NCI-H226 (cell line): ENCODE measurements at regions not wholly inside any gene's neighbourhood (a gene's known extent, or its start where the extent isn't known, plus 50 kb on each side); places are given as distances from the start of the nearest gene placed in this dataset.

Experiments
- DNase-seq: peaks from one replicate; pipeline ENCODE4 v3.0.0-alpha.2; 2015

DNA sequence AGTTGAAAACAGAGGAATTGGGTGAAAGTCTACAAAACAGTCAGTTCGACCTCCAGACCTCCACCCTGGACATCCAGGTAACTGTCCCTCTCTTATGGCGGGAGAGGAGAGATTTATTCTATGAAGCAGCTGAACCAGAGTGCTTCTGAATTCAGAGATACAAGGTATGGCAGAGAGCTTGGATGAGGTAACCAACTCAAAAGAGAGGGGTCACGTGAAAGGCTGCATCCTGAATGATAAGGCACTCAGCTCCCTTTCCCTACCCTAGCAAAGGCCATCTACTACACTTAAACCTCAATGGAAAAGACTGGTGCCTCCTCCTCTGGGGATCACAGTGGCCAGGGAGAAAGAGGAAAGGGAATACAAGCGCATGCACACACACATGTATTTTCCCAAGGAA is 88.4 kb upstream of the KCNA3 start:
- DNase-seq, result no peak

DNA sequence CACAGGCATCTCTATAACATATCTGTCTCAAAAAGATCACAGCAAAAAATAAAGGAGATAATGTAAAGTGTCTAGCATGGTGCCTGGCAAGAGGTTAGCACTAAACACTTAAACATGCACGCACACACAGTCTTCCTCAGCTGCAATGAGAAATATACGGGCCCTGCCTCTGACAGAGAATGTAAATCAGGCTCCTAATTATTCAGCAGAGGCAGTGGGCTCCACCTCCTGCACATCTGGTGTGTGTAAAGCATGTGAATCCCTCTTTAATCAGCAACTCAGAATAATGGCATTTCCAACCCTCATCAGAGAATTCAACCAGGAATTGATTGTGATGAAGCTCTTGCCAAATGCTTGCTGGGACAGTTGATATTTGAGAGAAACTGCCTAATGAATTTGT is 85.6 kb upstream of the KCNA3 start:
- DNase-seq, result no peak

DNA sequence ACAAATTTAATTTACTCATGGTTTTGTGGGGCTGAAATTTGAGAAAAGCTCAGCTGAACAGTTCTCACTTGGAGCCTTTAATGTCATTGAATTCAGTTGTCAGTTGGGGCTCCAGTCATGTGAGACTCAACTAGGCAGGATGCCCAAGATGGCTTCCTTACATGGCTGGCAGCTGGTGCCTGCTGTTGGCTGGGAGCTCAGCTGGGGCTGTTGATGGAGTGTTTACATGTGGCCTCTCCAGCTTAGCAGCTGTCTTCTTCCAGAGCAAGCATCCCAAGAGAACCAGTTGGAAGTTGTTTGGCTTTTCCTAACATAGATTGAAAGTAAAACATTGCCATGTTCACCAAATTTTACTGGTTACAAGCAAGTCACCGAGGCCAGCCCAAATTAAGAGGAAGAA is 81.8 kb upstream of the KCNA3 start:
- no peak for DNase-seq

DNA sequence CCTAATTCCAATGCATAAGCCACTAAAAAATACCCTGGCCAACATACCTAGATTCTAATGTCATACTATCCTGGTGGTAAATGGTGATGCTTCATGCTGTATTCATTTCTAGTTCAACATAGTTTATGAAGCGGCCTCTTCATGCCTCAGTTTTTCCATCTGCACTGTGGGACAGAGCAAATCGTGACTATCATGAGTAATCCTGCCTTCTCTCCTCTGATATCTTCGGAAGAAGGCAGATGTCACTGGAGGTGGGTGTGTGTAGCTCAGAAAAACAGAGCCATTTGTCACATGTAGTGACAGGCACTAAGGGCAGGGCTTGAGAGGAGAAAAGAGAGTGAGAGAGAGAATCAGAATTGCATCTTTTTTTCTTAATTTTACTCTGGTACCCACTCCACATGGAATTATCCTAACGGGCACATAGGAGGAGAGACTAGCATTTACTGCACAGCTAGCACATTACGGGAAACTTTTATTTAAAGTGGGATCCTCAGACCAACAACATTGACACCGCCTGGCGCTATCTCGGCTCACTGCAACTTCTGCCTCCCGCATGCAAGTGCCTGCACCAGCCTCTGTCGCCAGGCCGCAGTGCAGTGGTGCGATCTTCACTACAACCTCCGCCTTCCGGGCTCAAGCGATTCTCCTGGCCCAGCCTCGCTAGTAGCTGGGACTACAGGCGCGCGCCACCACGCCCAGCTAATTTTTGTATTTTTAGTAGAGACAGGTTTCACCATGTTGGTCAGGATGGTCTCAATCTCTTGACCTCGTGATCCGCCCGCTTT is 78.4 kb upstream of the KCNA3 start:
- no peak for DNase-seq

DNA sequence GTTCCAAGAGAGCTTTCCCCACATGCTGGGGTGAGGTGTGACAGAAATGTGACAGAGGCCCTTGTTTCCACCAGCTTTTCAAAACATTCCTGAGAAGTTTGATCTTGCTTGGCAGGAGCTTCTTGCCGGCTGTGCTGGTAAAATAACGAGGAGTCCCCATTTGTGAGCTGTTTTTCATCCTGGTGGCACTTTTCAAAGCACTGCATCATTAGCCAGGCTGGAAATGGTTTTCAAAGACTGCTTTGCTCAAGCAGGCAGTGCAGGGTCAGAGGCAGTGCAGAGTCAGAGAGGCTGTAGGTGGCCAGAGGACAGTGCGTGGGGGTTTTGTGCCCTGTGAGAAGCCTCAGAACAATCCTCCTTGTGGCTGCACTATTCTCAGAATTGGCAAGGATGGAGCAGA is 75.8 kb upstream of the KCNA3 start:
- DNase-seq, result no peak

DNA sequence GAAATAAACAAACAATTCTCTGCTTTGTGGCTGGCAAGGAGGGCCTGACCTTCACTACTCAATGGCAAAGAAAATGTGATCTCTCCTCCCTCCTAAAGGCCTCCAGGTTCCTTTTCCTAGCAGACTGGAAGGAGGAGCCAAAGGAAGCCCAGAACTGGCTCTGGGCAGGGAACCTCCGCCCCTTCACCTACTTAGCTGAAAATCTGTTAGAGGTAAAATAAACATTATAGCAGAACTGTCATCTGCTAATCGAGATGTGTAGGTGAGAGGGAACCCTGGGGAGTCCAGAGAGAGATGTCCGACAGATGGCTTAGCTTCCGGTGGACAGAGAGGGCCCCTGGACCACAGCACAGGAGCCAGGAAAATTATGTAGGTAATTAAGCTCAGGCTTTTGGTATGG is 75.2 kb upstream of the KCNA3 start:
- no peak for DNase-seq

DNA sequence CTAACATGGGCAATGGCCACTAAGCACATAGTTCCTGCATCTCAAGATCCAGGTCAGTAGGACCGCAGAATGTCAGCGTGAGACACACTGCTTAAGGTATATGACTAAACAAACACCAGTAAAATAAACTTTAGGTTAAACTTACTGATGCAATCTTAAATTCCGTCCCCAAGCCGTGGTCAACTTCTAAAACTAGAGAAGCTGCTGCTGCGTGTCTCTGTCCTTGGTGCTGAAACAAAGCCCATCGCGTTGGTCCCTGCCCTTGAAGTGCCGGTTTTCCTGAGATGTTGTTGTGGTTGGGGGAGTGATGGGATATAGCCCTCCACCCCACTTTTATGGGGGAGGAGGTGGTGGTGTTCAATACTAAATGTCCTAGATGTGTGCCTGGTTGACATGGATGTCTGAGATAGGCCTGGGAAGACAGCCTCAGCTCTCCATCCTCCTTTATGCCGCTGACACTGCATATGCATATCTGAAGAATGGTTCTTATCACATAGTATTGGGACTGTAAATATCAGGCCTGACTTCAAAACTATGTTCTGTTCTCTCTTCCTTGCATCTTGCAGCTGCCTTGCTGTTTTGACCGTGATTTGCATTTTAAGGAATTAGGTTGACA is 72.0 kb upstream of the KCNA3 start:
- DNase-seq, result no peak

DNA sequence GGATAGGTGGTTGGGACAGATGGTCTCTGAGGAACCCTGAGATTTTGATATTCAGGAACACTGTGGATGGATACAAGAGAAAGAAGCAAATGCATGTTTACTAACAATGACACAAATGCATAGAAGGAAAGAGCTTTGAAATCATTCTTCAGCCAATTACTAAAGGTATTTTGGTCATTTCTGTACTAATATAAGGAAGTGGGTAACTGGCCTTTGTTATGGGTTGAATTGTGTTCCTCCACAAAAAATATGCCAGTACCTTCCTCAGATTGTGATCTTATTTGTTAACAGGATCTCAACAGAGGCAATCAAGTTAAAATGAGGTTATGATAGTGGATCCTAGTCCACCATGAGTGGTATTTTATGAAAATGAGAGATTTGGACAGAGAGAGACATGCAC is 68.7 kb upstream of the KCNA3 start:
- DNase-seq, result no peak

DNA sequence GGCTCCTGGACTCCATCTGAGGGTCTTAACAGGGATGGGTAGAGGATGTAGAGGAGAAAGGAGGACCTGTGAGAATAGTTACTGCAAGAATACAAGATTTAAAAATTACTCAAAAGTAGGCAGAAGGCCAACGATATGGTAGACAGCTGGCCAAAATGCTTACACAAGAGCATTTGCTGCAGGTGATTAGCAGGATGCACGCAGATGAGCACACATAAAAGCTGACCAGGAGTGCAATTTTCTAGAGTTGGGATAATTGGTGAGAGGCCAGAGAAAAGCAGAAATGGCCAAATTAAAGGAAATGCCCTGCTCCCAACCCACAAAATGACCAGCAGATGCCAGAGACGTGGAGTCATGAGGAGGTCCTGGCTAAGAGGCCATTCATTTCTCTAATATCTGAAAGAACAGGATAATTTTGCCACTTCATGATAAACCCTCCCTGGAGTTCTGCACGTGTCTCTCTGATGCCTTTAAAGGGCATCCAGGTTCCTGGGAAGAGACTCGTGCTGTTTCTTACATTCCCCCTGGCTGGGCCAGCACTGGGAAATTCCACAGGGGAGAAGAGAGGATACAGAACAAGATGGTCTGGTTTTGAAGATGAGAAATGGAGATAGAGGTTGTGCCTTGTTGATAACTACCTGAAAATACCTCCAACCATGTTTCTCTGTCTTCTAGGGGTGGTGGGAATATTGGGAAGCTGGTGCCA is 62.3 kb upstream of the KCNA3 start:
- peak; percentile 4 for DNase-seq

DNA sequence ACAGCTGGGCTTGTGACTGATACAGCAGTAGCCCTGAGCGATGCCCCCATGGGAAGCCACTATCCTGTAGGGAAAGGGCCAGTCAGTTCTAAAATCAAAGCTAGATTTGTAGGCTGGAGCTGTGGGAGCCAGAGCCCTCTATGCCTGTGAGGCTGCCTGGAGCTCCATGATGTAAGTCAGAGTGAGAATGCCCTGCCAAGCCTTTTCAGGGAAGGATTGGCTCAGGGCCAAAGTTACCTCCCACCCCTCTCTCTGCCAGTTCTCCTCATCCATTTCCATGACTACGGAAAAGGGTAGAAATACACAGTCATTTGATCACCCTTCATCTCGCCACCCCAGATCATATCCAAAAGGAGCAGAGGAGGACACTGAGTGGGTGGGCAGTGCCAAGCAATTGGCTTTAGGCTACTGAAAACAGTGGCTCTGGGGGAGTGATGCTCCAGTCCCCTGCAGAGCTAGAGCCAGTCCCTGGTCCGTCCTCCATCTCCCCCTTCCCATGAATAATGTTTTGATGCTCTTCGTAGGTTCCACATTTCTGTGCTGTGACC is 59.5 kb upstream of the KCNA3 start:
- no peak for DNase-seq

DNA sequence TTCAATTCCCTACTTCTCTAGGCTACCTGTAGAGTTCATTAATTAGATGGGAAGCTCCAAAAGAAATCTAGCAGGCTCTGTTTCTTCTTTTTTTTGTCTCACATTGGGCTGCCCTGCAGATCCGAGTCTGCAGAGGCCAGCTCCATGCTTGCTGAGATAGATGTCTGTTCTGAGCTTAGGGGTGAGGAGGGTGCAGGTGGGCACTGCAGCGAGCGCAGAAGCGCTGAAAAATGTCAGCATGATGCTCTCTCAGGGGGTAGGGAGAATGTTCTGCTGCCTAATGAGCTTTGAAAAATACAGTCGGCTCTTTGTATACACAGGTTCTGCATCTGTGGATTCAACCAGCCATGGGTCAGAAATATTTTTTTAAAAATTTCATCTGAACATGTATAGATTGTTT is 56.8 kb upstream of the KCNA3 start:
- DNase-seq, result no peak

DNA sequence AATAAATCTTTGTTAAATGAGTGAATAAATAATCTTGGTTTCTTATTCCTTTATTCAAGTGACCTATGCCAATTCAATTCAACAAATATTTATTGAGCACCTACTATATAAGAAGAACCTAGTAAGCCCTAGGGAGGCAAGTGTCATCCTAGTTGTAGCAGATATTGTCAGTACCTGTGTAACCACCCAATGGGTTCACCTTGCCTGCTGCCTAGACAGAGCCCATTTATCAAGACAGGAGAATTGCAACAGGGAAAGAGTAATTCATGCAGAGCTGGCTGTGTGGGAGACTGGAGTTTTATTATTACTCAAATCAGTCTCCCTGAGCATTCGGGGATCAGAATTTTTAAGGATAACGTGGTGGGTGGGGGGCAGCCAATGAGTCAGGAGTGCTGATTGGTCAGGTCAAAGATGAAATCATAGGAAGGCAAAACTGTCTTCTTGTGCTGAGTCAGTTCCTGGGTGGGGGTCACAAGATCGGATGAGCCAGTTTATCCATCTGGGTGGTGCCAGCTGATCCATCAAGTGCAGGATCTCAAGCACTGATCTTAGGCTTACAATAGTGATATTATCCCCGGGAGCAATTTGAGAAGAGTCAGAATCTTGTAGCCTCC is 53.8 kb upstream of the KCNA3 start:
- peak; percentile 20 for DNase-seq

DNA sequence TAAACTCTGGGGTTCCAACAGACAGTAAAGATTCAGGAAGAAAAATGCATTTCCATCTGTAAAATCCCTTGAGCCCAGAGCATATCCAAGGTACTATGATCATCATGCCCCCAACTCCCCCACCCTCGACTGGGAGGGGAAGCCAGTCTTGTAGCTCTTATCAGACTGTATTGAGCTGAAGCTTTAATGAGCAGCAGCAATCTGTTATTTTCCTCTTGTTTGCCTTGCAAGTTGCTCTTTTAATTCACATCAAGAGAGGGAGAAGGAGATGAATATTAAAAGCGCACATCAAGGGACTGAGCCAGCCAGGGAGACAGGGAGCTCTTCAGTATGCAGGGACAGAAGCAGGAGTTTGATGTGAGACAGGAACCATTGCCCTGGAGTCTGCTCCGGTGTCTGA is 52.5 kb upstream of the KCNA3 start:
- DNase-seq, result no peak

DNA sequence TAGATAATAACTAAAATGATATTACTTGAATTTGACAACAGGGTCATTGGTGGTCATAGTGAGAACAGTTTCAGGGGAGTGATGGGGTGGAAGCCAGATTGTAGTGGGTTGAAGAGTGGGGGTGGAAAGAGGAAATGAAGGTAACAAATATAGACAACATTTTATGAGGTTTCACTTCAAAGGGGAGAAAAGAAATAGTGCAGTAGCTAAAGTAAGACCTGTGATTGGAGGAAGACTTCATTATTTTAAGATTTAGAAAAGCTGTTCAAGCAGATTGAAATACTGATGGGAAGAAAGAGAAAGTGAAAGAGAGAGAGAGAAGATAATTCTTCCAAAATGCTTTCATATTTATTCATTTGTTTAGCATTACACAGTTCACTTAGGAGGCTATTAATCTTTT is 52.0 kb upstream of the KCNA3 start:
- no peak for DNase-seq
